Epithelial cell of proximal tubule (primary cell): ENCODE measurements at regions not wholly inside any gene's neighbourhood (a gene's known extent, or its start where the extent isn't known, plus 50 kb on each side); places are given as distances from the start of the nearest gene placed in this dataset.

Source experiments
- DNase-seq: peaks from one replicate; pipeline ENCODE4 v3.0.0-alpha.2; 2011; ENCODE audit warnings: low read depth
- H3K4me3 ChIP-seq: 2 replicates; pipeline ENCODE4 v1.5.1; 2011; ENCODE audit warnings: low read depth, mild to moderate bottlenecking, low read length
- TF ChIP-seq, protein P1 (sequence below): conservative IDR thresholded peaks from 2 replicates; pipeline ENCODE4 v1.5.1; 2012; ENCODE audit warnings: low read depth, mild to moderate bottlenecking, low read length

DNA sequence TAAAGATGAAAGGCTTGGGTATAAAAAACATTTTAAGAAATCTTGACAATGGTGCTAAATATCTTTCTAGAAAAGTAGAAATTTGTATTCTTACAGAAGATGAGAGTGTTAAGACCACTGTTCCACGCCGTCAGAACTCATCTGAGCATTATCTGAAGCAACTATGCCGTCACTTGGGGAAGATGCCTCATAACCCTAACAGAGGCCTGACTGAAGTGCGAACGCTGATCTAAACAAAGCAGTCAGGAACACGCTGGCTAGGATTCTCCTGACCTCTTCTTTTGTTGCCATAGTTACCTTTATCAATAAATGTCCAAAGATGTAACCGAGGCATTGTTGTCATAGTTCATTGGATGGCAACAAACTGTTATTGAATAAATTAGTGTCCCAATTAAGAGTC, 612.4 kb downstream of the LTN1 start:
- no peak for DNase-seq
- TF ChIP-seq, protein P1, sequence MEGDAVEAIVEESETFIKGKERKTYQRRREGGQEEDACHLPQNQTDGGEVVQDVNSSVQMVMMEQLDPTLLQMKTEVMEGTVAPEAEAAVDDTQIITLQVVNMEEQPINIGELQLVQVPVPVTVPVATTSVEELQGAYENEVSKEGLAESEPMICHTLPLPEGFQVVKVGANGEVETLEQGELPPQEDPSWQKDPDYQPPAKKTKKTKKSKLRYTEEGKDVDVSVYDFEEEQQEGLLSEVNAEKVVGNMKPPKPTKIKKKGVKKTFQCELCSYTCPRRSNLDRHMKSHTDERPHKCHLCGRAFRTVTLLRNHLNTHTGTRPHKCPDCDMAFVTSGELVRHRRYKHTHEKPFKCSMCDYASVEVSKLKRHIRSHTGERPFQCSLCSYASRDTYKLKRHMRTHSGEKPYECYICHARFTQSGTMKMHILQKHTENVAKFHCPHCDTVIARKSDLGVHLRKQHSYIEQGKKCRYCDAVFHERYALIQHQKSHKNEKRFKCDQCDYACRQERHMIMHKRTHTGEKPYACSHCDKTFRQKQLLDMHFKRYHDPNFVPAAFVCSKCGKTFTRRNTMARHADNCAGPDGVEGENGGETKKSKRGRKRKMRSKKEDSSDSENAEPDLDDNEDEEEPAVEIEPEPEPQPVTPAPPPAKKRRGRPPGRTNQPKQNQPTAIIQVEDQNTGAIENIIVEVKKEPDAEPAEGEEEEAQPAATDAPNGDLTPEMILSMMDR, result no peak
- H3K4me3 ChIP-seq, result no peak overlapping the region

- DNase-seq, result no peak
- H3K4me3 ChIP-seq, result no peak overlapping the region
- TF ChIP-seq, protein P1, result no peak
Observed at GRCh38 chr21:28378026-28378425, 614.7 kb downstream of the LTN1 start.

- DNase-seq, result peak; percentile 90
- TF ChIP-seq, protein P1, result no peak
- H3K4me3 ChIP-seq, result no peak overlapping the region
Observed at GRCh38 chr21:28375708-28376385, 616.8 kb downstream of the LTN1 start.

- TF ChIP-seq, protein P1, result no peak
- no peak overlapping the region for H3K4me3 ChIP-seq
- DNase-seq, result no peak
Observed at GRCh38 chr21:28374881-28375280, 617.8 kb downstream of the LTN1 start.

- H3K4me3 ChIP-seq, result no peak overlapping the region
- no peak for DNase-seq
- TF ChIP-seq, protein P1, result no peak
Observed at GRCh38 chr21:28371713-28372112, 621.0 kb downstream of the LTN1 start.

DNA sequence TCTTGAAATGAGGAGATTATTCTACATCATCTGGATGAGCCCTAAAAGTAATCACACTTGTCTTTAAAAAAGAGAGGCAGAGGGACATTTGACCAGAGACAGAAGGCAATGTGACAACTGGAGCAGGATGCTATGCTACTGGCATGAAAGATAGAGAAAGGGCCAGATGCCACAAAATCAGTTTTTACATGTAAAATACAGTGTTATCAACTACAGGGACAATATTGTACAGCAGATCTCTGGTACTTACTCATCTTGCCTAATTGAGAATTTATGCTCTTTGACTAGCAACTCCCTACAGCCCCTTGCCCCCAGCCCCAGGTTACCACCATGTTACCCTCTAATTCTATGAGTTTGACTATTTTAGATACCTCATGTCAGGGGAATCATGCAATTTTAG, 633.4 kb downstream of the LTN1 start:
- no peak overlapping the region for H3K4me3 ChIP-seq
- TF ChIP-seq, protein P1, result no peak
- no peak for DNase-seq

DNA sequence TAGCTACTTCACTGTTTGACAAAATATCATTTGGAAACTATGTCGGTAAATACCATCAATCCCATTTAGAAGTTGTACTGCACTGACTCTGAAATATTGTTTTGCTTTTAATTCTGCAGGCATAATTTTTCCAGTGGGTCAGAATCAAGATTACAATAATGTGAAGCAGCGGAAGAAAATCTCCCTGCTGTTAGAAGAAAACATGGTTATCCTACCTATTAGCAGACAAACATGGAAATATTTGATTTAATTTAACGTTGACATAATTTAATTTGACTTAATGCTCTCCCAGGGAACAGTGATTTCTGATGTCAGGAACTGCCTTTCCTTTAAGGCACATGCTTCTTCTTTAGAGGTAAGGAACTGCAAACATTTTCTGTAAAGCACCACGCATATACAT, 634.0 kb downstream of the LTN1 start:
- TF ChIP-seq, protein P1, result no peak
- H3K4me3 ChIP-seq, result no peak overlapping the region
- no peak for DNase-seq
